WI38 (cell line): ENCODE measurements at regions not wholly inside any gene's neighbourhood (a gene's known extent, or its start where the extent isn't known, plus 50 kb on each side); places are given as distances from the start of the nearest gene placed in this dataset.

ENCODE experiments used
- H3K4me3 ChIP-seq: 2 replicates; pipeline ENCODE4 v1.5.1; 2011; ENCODE audit warnings: low read depth, mild to moderate bottlenecking, control low read depth, low read length
- CTCF ChIP-seq: IDR thresholded peaks from 2 replicates; pipeline ENCODE4 v1.5.1; 2012; ENCODE audit warnings: low read depth, mild to moderate bottlenecking, control low read depth, low read length

DNA sequence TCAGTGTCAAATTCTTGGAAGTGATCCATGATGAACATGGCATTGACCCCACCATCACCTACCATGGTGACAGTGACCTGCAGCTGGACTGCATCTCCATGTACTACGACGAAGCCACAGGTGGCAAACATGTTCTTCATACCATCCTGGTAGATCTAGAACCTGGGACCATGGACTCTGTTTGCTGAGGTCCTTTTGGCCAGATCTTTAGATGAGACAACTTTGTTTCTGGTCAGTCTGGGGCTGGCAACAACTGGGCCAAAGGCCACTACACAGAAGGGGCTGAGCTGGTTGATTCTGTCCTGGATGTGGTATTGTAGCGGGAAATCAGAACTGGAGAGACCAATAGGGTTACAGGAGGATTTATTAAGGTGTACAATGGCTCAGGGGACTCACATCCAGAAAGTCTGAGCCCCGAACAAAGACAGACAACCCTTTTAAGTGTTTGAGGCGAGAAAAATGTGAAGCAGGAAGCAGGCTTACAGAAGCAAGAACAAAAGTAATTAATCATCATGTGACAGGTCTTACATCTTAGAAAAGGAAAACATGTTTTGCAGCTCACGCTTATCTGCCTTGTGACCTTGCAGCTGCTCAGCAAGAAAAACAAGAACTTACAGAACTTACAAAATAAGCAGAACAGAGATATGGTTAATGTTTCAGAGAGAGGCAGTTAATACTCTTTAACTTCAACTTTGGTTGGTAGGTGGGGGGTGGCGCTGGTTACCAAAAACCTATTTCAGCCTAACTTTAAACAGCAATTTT is 58.8 kb upstream of the MOCS1 start:
- no peak overlapping the region for H3K4me3 ChIP-seq
- no peak for TF ChIP-seq CTCF
